ENCODE measurements at regions not wholly inside any gene's neighbourhood (a gene's known extent, or its start where the extent isn't known, plus 50 kb on each side); places are given as distances from the start of the nearest gene placed in this dataset.

GRCh38 chr22:49721211-49721763, 106.4 kb downstream of the BRD1 start:
- DNase-seq, result peak; percentile 35
- Histone ChIP-seq H3K27me3 (ENCODE audit: control insufficient read depth, insufficient read depth, low read length) (peaks cover 8% of the 10 kb centered on the region), H3K4me3 (ENCODE audit: insufficient read depth, low read depth, low read length) (no peak overlapping the region), H3K36me3 (replicated peaks; ENCODE audit: control insufficient read depth, insufficient read depth, low read length) (no peaks in the 10 kb centered on the region)

- DNase-seq, result peak; percentile 50
- no peak overlapping the region for H3K4me3 ChIP-seq (ENCODE audit: insufficient read depth, low read depth, low read length)
- H3K27me3 ChIP-seq (ENCODE audit: control insufficient read depth, insufficient read depth, low read length), result peaks cover 3% of the 10 kb centered on the region; the same call in 1 of the 2 replicates
These were observed 107.3 kb downstream of the BRD1 start for GRCh38 chr22:49720279-49720959.

GRCh38 chr22:49719046-49719445, 108.6 kb downstream of the BRD1 start:
- Histone ChIP-seq H3K27me3 (ENCODE audit: control insufficient read depth, insufficient read depth, low read length) (no peaks in the 10 kb centered on the region), H3K4me3 (ENCODE audit: insufficient read depth, low read depth, low read length) (no peak overlapping the region), H3K36me3 (replicated peaks; ENCODE audit: control insufficient read depth, insufficient read depth, low read length) (no peaks in the 10 kb centered on the region)
- DNase-seq, result peak; percentile 19

More at GRCh38 chr22:49720279-49720959, 107.3 kb downstream of the BRD1 start:
- H3K36me3 ChIP-seq (replicated peaks; ENCODE audit: control insufficient read depth, insufficient read depth, low read length), result no peaks in the 10 kb centered on the region

GRCh38 chr22:49718396-49718795, 109.3 kb downstream of the BRD1 start:
- DNase-seq, result peak; percentile 30
- no peaks in the 10 kb centered on the region for H3K27me3 ChIP-seq (ENCODE audit: control insufficient read depth, insufficient read depth, low read length)
- no peaks in the 10 kb centered on the region for H3K36me3 ChIP-seq (replicated peaks; ENCODE audit: control insufficient read depth, insufficient read depth, low read length)
- no peak overlapping the region for H3K4me3 ChIP-seq (ENCODE audit: insufficient read depth, low read depth, low read length)

- DNase-seq, result peak; percentile 91
- H3K36me3 ChIP-seq (replicated peaks; ENCODE audit: control insufficient read depth, insufficient read depth, low read length), result no peaks in the 10 kb centered on the region
- H3K4me3 ChIP-seq (ENCODE audit: insufficient read depth, low read depth, low read length), result no peak overlapping the region
- H3K27me3 ChIP-seq (ENCODE audit: control insufficient read depth, insufficient read depth, low read length), result no peaks in the 10 kb centered on the region
These were observed 110.3 kb downstream of the BRD1 start for GRCh38 chr22:49717322-49717919.

- Histone ChIP-seq H3K4me3 (ENCODE audit: insufficient read depth, low read depth, low read length) (no peak overlapping the region), H3K36me3 (replicated peaks; ENCODE audit: control insufficient read depth, insufficient read depth, low read length) (no peaks in the 10 kb centered on the region), H3K27me3 (ENCODE audit: control insufficient read depth, insufficient read depth, low read length) (no peaks in the 10 kb centered on the region)
- DNase-seq, result peak; percentile 77
These were observed 111.2 kb downstream of the BRD1 start for GRCh38 chr22:49716441-49716840.

- Histone ChIP-seq H3K36me3 (replicated peaks; ENCODE audit: control insufficient read depth, insufficient read depth, low read length) (no peaks in the 10 kb centered on the region), H3K27me3 (ENCODE audit: control insufficient read depth, insufficient read depth, low read length) (no peaks in the 10 kb centered on the region), H3K4me3 (ENCODE audit: insufficient read depth, low read depth, low read length) (no peak overlapping the region)
- DNase-seq, result no peak
These were observed 112.2 kb downstream of the BRD1 start for GRCh38 chr22:49715450-49715849.

GRCh38 chr22:49713003-49713402, 114.7 kb downstream of the BRD1 start:
- Histone ChIP-seq H3K36me3 (replicated peaks; ENCODE audit: control insufficient read depth, insufficient read depth, low read length) (no peaks in the 10 kb centered on the region), H3K4me3 (ENCODE audit: insufficient read depth, low read depth, low read length) (no peak overlapping the region), H3K27me3 (ENCODE audit: control insufficient read depth, insufficient read depth, low read length) (no peaks in the 10 kb centered on the region)
- no peak for DNase-seq

GRCh38 chr22:49712195-49712791, 115.4 kb downstream of the BRD1 start:
- H3K4me3 ChIP-seq (ENCODE audit: insufficient read depth, low read depth, low read length), result no peak overlapping the region
- H3K36me3 ChIP-seq (replicated peaks; ENCODE audit: control insufficient read depth, insufficient read depth, low read length), result no peaks in the 10 kb centered on the region
- H3K27me3 ChIP-seq (ENCODE audit: control insufficient read depth, insufficient read depth, low read length), result no peaks in the 10 kb centered on the region
- DNase-seq, result peak; percentile 93

GRCh38 chr22:49710746-49711145, 116.9 kb downstream of the BRD1 start:
- Histone ChIP-seq H3K36me3 (replicated peaks; ENCODE audit: control insufficient read depth, insufficient read depth, low read length) (no peaks in the 10 kb centered on the region), H3K27me3 (ENCODE audit: control insufficient read depth, insufficient read depth, low read length) (no peaks in the 10 kb centered on the region), H3K4me3 (ENCODE audit: insufficient read depth, low read depth, low read length) (no peak overlapping the region)
- DNase-seq, result no peak

- no peak for DNase-seq
- H3K4me3 ChIP-seq (ENCODE audit: insufficient read depth, low read depth, low read length), result no peak overlapping the region
- H3K36me3 ChIP-seq (replicated peaks; ENCODE audit: control insufficient read depth, insufficient read depth, low read length), result no peaks in the 10 kb centered on the region
- H3K27me3 ChIP-seq (ENCODE audit: control insufficient read depth, insufficient read depth, low read length), result no peaks in the 10 kb centered on the region
These were observed 118.2 kb downstream of the BRD1 start for GRCh38 chr22:49709464-49709863.

GRCh38 chr22:49705972-49706352, 121.7 kb downstream of the BRD1 start:
- Histone ChIP-seq H3K36me3 (replicated peaks; ENCODE audit: control insufficient read depth, insufficient read depth, low read length) (no peaks in the 10 kb centered on the region), H3K27me3 (ENCODE audit: control insufficient read depth, insufficient read depth, low read length) (no peaks in the 10 kb centered on the region), H3K4me3 (ENCODE audit: insufficient read depth, low read depth, low read length) (no peak overlapping the region)
- DNase-seq, result peak; percentile 47

GRCh38 chr22:49705216-49705971, 122.3 kb downstream of the BRD1 start:
- no peak overlapping the region for H3K4me3 ChIP-seq (ENCODE audit: insufficient read depth, low read depth, low read length)
- no peaks in the 10 kb centered on the region for H3K36me3 ChIP-seq (replicated peaks; ENCODE audit: control insufficient read depth, insufficient read depth, low read length)
- peak; percentile 67 for DNase-seq
- H3K27me3 ChIP-seq (ENCODE audit: control insufficient read depth, insufficient read depth, low read length), result no peaks in the 10 kb centered on the region

GRCh38 chr22:49704345-49705215, 123.1 kb downstream of the BRD1 start:
- Histone ChIP-seq H3K27me3 (ENCODE audit: control insufficient read depth, insufficient read depth, low read length) (no peaks in the 10 kb centered on the region), H3K36me3 (replicated peaks; ENCODE audit: control insufficient read depth, insufficient read depth, low read length) (no peaks in the 10 kb centered on the region), H3K4me3 (ENCODE audit: insufficient read depth, low read depth, low read length) (no peak overlapping the region)
- peak; percentile 64 for DNase-seq

Measured in H7 (cell line).